ENCODE measurements at regions not wholly inside any gene's neighbourhood (a gene's known extent, or its start where the extent isn't known, plus 50 kb on each side); places are given as distances from the start of the nearest gene placed in this dataset.

- Histone ChIP-seq H3K9me3 (replicated peaks; ENCODE audit: control insufficient read depth, insufficient read depth, low read length) (no peaks in the 10 kb centered on the region), H2AFZ (ENCODE audit: low read depth, low read length) (no peak overlapping the region), H3K27me3 (ENCODE audit: control insufficient read depth in 2 of 2, insufficient read depth in 2 of 2, low read length in 2 of 2) (no peaks in the 10 kb centered on the region), H3K79me2 (ENCODE audit: control insufficient read depth, insufficient read depth, low read length) (no peaks in the 10 kb centered on the region), H3K4me2 (ENCODE audit: insufficient read depth, low read length) (no peak overlapping the region), H3K9me1 (replicated peaks; ENCODE audit: control insufficient read depth, extremely low read depth, insufficient read depth, low read length) (no peaks in the 10 kb centered on the region), H3K36me3 (ENCODE audit: control insufficient read depth in 2 of 2, extremely low read depth in 1 of 2, insufficient read depth in 2 of 2, low read length in 2 of 2) (no peaks in the 10 kb centered on the region), H3K27ac (ENCODE audit: insufficient read depth, low read depth, low read length) (no peak overlapping the region), H3K4me1 (ENCODE audit: control insufficient read depth, extremely low read depth, insufficient read depth, low read length) (no peaks in the 10 kb centered on the region), H3K9ac (replicated peaks; ENCODE audit: extremely low read depth, insufficient read depth, low read length) (no peak overlapping the region), H4K20me1 (replicated peaks; ENCODE audit: control insufficient read depth, extremely low read depth, insufficient read depth, low read length) (no peaks in the 10 kb centered on the region), H3K4me3 (replicated peaks in 1 of 3; ENCODE audit: insufficient read depth in 1 of 3, low read depth in 1 of 3, low read length in 3 of 3) (no peak overlapping the region)
- DNase-seq (ENCODE audit: low read depth, low spot score) (no peak), FAIRE-seq (no peak)
- ChIA-PET CTCF (no interaction called here), POLR2A (no interaction called here)
- dilution Hi-C loops (cut with MboI; ENCODE audit: extremely low pct_ligation_motif_present, low sequenced_read_pairs) (no loop called here), intact Hi-C loops (cut with micrococcal nuclease) (no loop called here)
- BruUV-seq (replicated peaks): no TSS peak
- TF ChIP-seq FOS (IDR thresholded peaks at IDR 0.05; ENCODE audit: borderline replicate concordance, insufficient read depth, low read length) (no peak), POLR2A (IDR thresholded peaks at IDR 0.05; ENCODE audit: low read depth, low read length) (no peak), CTCF (IDR thresholded peaks at IDR 0.05; ENCODE audit: extremely low read depth in 1 of 2, insufficient read depth in 1 of 2, low read depth in 1 of 2, low read length in 2 of 2) (no peak), GATA2 (IDR thresholded peaks at IDR 0.05; ENCODE audit: insufficient read depth, insufficient read length, low read depth, low read length) (no peak), EZH2 (IDR thresholded peaks at IDR 0.05; ENCODE audit: borderline replicate concordance, low read depth, low read length, severe bottlenecking) (no peak), POLR2AphosphoS5 (IDR thresholded peaks at IDR 0.05; ENCODE audit: insufficient read depth, low read depth, low read length) (no peak)
- TF ChIP-seq, protein P1, sequence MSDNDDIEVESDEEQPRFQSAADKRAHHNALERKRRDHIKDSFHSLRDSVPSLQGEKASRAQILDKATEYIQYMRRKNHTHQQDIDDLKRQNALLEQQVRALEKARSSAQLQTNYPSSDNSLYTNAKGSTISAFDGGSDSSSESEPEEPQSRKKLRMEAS (IDR thresholded peaks at IDR 0.05; ENCODE audit: insufficient read depth, insufficient read length): no peak
Observed at GRCh38 chr20:24754691-24755090, 194.4 kb upstream of the CST7 start.

Data from endothelial cell of umbilical vein (primary cell).